PC-3 (cell line): ENCODE measurements at regions not wholly inside any gene's neighbourhood (a gene's known extent, or its start where the extent isn't known, plus 50 kb on each side); places are given as distances from the start of the nearest gene placed in this dataset.
A peak's percentile ranks its signal among the peaks of the same experiment; 100 is the strongest.
"Not testable (repeated sequence)": the region's sequence is repeated elsewhere in the genome, so short reads cannot be mapped to it uniquely, and the experiment has no call there.

ENCODE experiments used
- ATAC-seq: fragments of 200-7000 bp; cut with Tn5 transposase; 2 replicates; pipeline ENCODE4 v1.9.1; 2020; ENCODE audit warnings: mild to moderate bottlenecking, moderate library complexity
- BruUV-seq: library from RNA; stranded (reverse); fragments of 400-500 nt; replicated peaks from 2 replicates; lab custom pipeline; 2021; lab: Mats Ljungman, UMichigan
- CTCF ChIA-PET: fragments of 300-600 bp; sonication (Branson Sonifier 250); formaldehyde crosslinking; loops from one replicate; lab custom pipeline; 2022; ENCODE audit warnings: antibody characterized with exemption; lab: Charles Lee
- POLR2A ChIA-PET: fragments of 300-600 bp; sonication (Branson Sonifier 250); formaldehyde crosslinking; loops from one replicate; lab custom pipeline; 2022; ENCODE audit warnings: antibody characterized with exemption; ENCODE audit not compliant: unreplicated experiment; lab: Charles Lee
- DNase-seq: peaks from one replicate; pipeline ENCODE4 v3.0.0-alpha.2; 2015
- H2AFZ ChIP-seq: fragments of 300-600 bp; sonication (generic); 2 replicates; pipeline ENCODE4 v1.6.0; 2016; ENCODE audit warnings: antibody characterized with exemption, low read length
- H3F3A ChIP-seq: fragments of 300-600 bp; sonication (generic); one replicate; pipeline ENCODE4 v1.6.0; 2017; ENCODE audit warnings: antibody characterized with exemption, low read length, control low read depth, mild to moderate bottlenecking; ENCODE audit not compliant: unreplicated experiment
- H3K27ac ChIP-seq: fragments of 300-600 bp; sonication (generic); 2 replicates; pipeline ENCODE4 v1.5.1; 2016; ENCODE audit warnings: mild to moderate bottlenecking, low read length
- H3K27me3 ChIP-seq: fragments of 300-600 bp; sonication (generic); 2 replicates; pipeline ENCODE4 v1.6.1; 2016; ENCODE audit warnings: low read length, mixed read lengths
- H3K36me3 ChIP-seq: fragments of 300-600 bp; sonication (generic); 2 replicates; pipeline ENCODE4 v1.6.1; 2016; ENCODE audit warnings: low read depth, mixed run types, low read length, mixed read lengths
- H3K4me1 ChIP-seq: fragments of 300-600 bp; sonication (generic); 2 replicates; pipeline ENCODE4 v1.5.1; 2016; ENCODE audit warnings: low read length; ENCODE audit not compliant: insufficient read depth
- H3K4me2 ChIP-seq: fragments of 300-600 bp; sonication (generic); 2 replicates; pipeline ENCODE4 v1.6.0; 2016; ENCODE audit warnings: low read length
- H3K4me3 ChIP-seq: fragments of 300-600 bp; sonication (generic); 2 replicates; pipeline ENCODE4 v1.5.1; 2016; ENCODE audit warnings: mild to moderate bottlenecking, low read length, mixed read lengths
- H3K79me2 ChIP-seq: fragments of 300-600 bp; sonication (generic); 2 replicates; pipeline ENCODE4 v1.6.1; 2017; ENCODE audit warnings: low read length, mixed read lengths
- H3K9ac ChIP-seq: fragments of 300-600 bp; sonication (generic); 2 replicates; pipeline ENCODE4 v1.6.0; 2016; ENCODE audit warnings: mild to moderate bottlenecking, low read length
- H3K9me2 ChIP-seq: fragments of 300-600 bp; sonication (generic); replicated peaks from 2 replicates; pipeline ENCODE4 v1.6.1; 2016; ENCODE audit warnings: mixed run types, low read length, mixed read lengths
- H3K9me3 ChIP-seq: fragments of 300-600 bp; sonication (generic); 2 replicates; pipeline ENCODE4 v1.6.1; 2016; ENCODE audit warnings: low read length, mixed read lengths
- H4K20me1 ChIP-seq: fragments of 300-600 bp; sonication (generic); 2 replicates; pipeline ENCODE4 v1.6.1; 2016; ENCODE audit warnings: low read length, mixed read lengths
- EZH2 ChIP-seq: fragments of 300-600 bp; sonication (generic); IDR thresholded peaks from one replicate; pipeline ENCODE4 v1.6.1; 2017; ENCODE audit warnings: antibody characterized with exemption, mild to moderate bottlenecking, low read length; ENCODE audit not compliant: unreplicated experiment
- EZH2phosphoT487 ChIP-seq: fragments of 300-600 bp; sonication (generic); IDR thresholded peaks from 2 replicates; pipeline ENCODE4 v1.6.1; 2018; ENCODE audit warnings: mild to moderate bottlenecking, antibody characterized with exemption, low read length, borderline replicate concordance
- intact Hi-C: fragments of 100-400 bp; cut with micrococcal nuclease; formaldehyde crosslinking; loops from 2 replicates; pipeline ENCODE4 v1.9.0; 2023
- TF ChIP-seq, protein P1 (sequence below): fragments of 300-600 bp; sonication (generic); conservative IDR thresholded peaks from 2 replicates; pipeline ENCODE4 v1.5.1; 2017; ENCODE audit warnings: antibody characterized with exemption, low read depth, mild to moderate bottlenecking, low read length

DNA sequence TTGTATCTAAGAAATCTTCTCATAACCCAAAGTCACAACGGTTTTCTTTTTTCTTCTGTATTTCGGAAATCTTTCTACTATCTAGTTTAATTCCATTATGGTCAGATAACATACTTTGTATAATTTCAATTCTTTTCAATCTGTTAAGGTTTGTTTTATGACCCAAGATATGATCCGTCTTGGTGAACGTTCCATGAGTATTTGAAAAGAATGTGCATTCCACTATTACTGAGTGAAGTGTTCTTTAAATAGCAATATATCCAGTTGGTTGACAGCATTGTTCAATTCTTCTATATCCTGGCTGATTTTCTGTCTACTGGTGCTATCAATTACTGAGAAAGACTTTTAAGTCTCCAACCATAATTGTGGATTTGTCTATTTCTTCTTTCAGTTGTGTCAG, 414.5 kb downstream of the TNS1 start:
- ATAC-seq (no peak), DNase-seq (no peak)
- Histone ChIP-seq H3K27ac (no peak overlapping the region), H3K36me3 (no peaks in the 10 kb centered on the region), H3K4me1 (no peaks in the 10 kb centered on the region), H3K27me3 (peaks cover 84% of the 10 kb centered on the region), H3K9ac (no peak overlapping the region), H4K20me1 (no peaks in the 10 kb centered on the region), H3F3A (no peaks in the 10 kb centered on the region), H3K4me2 (no peak overlapping the region), H3K4me3 (no peak overlapping the region), H2AFZ (no peak overlapping the region), H3K9me2 (no peaks in the 10 kb centered on the region), H3K9me3 (no peaks in the 10 kb centered on the region), H3K79me2 (no peaks in the 10 kb centered on the region)
- intact Hi-C loops, result no loop called here
- CTCF ChIA-PET, result no interaction called here
- TF ChIP-seq EZH2, result no peak
- no TSS peak for BruUV-seq
- POLR2A ChIA-PET, result no interaction called here

DNA sequence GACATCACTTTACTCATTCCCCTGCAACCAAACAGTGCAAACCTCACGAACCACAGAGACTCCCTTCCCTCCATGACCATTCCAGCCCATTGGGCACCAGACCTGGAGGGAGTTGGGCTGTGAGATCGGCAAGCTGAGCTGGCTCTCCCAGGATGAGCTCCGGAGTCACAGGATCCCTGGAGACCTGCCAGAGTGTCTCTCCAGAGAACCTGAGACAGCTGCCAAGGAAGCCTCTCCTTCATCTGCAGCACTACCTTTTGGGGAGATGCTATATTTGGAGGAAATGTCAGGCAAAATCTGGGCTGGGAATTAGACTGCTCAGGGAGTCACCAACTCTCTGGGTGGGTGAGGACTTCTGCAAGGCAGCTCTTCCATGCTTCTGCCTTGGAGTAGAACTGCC, 417.4 kb downstream of the TNS1 start:
- no TSS peak for BruUV-seq
- DNase-seq (no peak), ATAC-seq (no peak)
- H3K27me3 ChIP-seq, result peaks cover 70% of the 10 kb centered on the region
- no peak overlapping the region for H3K27ac ChIP-seq
- H4K20me1 ChIP-seq, result no peaks in the 10 kb centered on the region
- no peak overlapping the region for H3K4me2 ChIP-seq
- ChIA-PET CTCF (no interaction called here), POLR2A (no interaction called here)
- no peaks in the 10 kb centered on the region for H3K36me3 ChIP-seq
- H3K79me2 ChIP-seq, result no peaks in the 10 kb centered on the region
- intact Hi-C loops, result no loop called here
- no peaks in the 10 kb centered on the region for H3K9me2 ChIP-seq
- TF ChIP-seq, protein P1, sequence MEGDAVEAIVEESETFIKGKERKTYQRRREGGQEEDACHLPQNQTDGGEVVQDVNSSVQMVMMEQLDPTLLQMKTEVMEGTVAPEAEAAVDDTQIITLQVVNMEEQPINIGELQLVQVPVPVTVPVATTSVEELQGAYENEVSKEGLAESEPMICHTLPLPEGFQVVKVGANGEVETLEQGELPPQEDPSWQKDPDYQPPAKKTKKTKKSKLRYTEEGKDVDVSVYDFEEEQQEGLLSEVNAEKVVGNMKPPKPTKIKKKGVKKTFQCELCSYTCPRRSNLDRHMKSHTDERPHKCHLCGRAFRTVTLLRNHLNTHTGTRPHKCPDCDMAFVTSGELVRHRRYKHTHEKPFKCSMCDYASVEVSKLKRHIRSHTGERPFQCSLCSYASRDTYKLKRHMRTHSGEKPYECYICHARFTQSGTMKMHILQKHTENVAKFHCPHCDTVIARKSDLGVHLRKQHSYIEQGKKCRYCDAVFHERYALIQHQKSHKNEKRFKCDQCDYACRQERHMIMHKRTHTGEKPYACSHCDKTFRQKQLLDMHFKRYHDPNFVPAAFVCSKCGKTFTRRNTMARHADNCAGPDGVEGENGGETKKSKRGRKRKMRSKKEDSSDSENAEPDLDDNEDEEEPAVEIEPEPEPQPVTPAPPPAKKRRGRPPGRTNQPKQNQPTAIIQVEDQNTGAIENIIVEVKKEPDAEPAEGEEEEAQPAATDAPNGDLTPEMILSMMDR, result no peak
- no peak overlapping the region for H3K9ac ChIP-seq
- H3K4me3 ChIP-seq, result no peak overlapping the region
- H3F3A ChIP-seq, result no peaks in the 10 kb centered on the region
- no peak overlapping the region for H2AFZ ChIP-seq
- no peaks in the 10 kb centered on the region for H3K4me1 ChIP-seq
- H3K9me3 ChIP-seq, result no peaks in the 10 kb centered on the region

DNA sequence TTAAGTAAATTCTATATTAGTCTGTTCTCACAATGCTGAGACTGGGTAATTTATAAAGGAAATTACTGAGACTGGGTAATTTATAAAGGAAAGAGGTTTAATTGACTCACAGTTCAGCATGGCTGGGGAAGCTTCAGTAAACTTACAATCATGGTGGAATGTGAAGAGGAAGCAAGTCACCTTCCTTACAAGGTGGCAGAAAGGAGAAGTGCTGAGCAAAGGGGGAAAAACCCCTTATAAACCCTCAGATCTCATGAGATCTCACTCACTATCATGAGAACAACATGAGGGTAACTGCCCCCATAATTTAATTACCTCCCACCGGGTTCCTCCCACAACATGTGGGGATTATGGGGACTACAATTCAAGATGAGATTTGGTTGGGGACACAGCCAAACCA, 422.4 kb downstream of the TNS1 start:
- H3K36me3 ChIP-seq, H3K4me3 ChIP-seq, POLR2A ChIA-PET, intact Hi-C loops, H3K27ac ChIP-seq, H4K20me1 ChIP-seq, DNase-seq, H3K9me2 ChIP-seq, H3K4me1 ChIP-seq, H3K9ac ChIP-seq, H3K9me3 ChIP-seq, BruUV-seq, CTCF ChIA-PET, H3F3A ChIP-seq, H3K79me2 ChIP-seq, ATAC-seq, H3K4me2 ChIP-seq, H2AFZ ChIP-seq: not testable (repeated sequence)
- peaks cover 24% of the 10 kb centered on the region for H3K27me3 ChIP-seq

DNA sequence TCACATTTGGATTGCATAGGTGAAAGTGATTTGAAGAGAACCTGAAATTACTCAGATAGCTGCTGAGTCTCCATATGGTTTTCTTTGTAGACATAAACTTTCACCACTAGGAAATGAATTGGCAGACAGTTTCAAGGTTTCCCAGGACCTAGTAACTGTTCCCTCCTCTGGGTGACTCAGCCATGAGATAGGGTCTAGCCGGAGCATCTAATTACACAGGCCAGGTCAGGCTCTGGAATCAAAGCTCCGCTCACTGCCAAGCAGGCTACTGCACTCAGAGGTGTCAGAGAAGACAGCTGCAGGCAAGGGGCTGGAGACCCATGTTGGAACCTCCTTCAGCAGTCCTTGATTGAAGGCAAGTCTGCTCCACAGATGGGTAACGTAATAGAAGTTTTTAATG, 429.2 kb downstream of the TNS1 start:
- no peaks in the 10 kb centered on the region for H3K79me2 ChIP-seq
- H2AFZ ChIP-seq, result no peak overlapping the region
- no peaks in the 10 kb centered on the region for H3F3A ChIP-seq
- ChIA-PET POLR2A (no interaction called here), CTCF (no interaction called here)
- no peaks in the 10 kb centered on the region for H3K4me1 ChIP-seq
- H3K9ac ChIP-seq, result no peak overlapping the region
- no peaks in the 10 kb centered on the region for H3K36me3 ChIP-seq
- BruUV-seq, result no TSS peak
- no peaks in the 10 kb centered on the region for H3K9me3 ChIP-seq
- no peak overlapping the region for H3K4me2 ChIP-seq
- H3K9me2 ChIP-seq, result no peaks in the 10 kb centered on the region
- H4K20me1 ChIP-seq, result no peaks in the 10 kb centered on the region
- TF ChIP-seq, protein P1, result no peak
- no peak for TF ChIP-seq EZH2
- TF ChIP-seq EZH2phosphoT487, result no peak
- no peak overlapping the region for H3K27ac ChIP-seq
- no peak overlapping the region for H3K4me3 ChIP-seq
- 0 out of 2 replicates have a peak, but pooled peaks cover 3% of the 10 kb centered on the region for H3K27me3 ChIP-seq
- ATAC-seq (no peak), DNase-seq (peak; percentile 64)
- intact Hi-C loops, result no loop called here
